Mucosa of descending colon (tissue), 3 donors: ENCODE measurements at regions not wholly inside any gene's neighbourhood (a gene's known extent, or its start where the extent isn't known, plus 50 kb on each side); places are given as distances from the start of the nearest gene placed in this dataset.
"Not testable (repeated sequence)": the region's sequence is repeated elsewhere in the genome, so short reads cannot be mapped to it uniquely, and the experiment has no call there.

ENCODE experiments used
- ATAC-seq: fragments of 200-7000 bp; cut with Tn5 transposase; one replicate; pipeline ENCODE4 v1.9.1; 2020; ENCODE audit warnings: mild to moderate bottlenecking, moderate library complexity
- DNase-seq, 3 donors: peaks; one replicate each; pipeline ENCODE4 v3.0.0-alpha.2; 2020
- H3K36me3 ChIP-seq: fragments of 200-600 bp; one replicate; pipeline ENCODE4 v1.8.0; 2021; ENCODE audit warnings: low read depth, mild to moderate bottlenecking
- H3K4me1 ChIP-seq: fragments of 200-600 bp; one replicate; pipeline ENCODE4 v1.8.0; 2021; ENCODE audit warnings: low read depth, mild to moderate bottlenecking
- H3K4me3 ChIP-seq: fragments of 200-600 bp; one replicate; pipeline ENCODE4 v1.8.0; 2021; ENCODE audit warnings: mild to moderate bottlenecking
- H3K9me3 ChIP-seq: fragments of 200-600 bp; one replicate; pipeline ENCODE4 v1.8.0; 2021; ENCODE audit warnings: mild to moderate bottlenecking
- CTCF ChIP-seq: fragments of 200-600 bp; IDR thresholded peaks from one replicate; pipeline ENCODE4 v1.8.0; 2022; ENCODE audit warnings: antibody characterized with exemption, mild to moderate bottlenecking
- intact Hi-C, 2 donors: fragments of 100-400 bp; cut with DNase I in 1 of 2; cut with micrococcal nuclease in 1 of 2; formaldehyde crosslinking; loops; one replicate each; pipeline versions ENCODE4 v1.11.0 to v1.11.1; 2022; cut with DNase I, micrococcal nuclease
- donor health status: DM: no; HTN: no; CAD: no; lungs with moderate emphysema.
- donor health status: DM: no; HTN: no; CAD: no.
- donor health status: DM: no; HTN: yes; CAD: no.

GRCh38 chr10:29217292-29217738, 71.6 kb upstream of the LYZL1 start:
- no peak for ATAC-seq
- DNase-seq, result no peak
- H3K4me1 ChIP-seq, result no peaks in the 10 kb centered on the region
- H3K36me3 ChIP-seq, result no peaks in the 10 kb centered on the region
- H3K4me3 ChIP-seq, result no peak overlapping the region
- TF ChIP-seq CTCF, result no peak
- intact Hi-C loops, result no loop called here
- no peaks in the 10 kb centered on the region for H3K9me3 ChIP-seq

GRCh38 chr10:29223326-29223725, 65.5 kb upstream of the LYZL1 start:
- DNase-seq, result no peak
- Histone ChIP-seq H3K4me1 (no peaks in the 10 kb centered on the region), H3K9me3 (no peaks in the 10 kb centered on the region), H3K4me3 (no peak overlapping the region), H3K36me3 (no peaks in the 10 kb centered on the region)
- no peak for TF ChIP-seq CTCF
- intact Hi-C loops, result no loop called here
- no peak for ATAC-seq

DNA sequence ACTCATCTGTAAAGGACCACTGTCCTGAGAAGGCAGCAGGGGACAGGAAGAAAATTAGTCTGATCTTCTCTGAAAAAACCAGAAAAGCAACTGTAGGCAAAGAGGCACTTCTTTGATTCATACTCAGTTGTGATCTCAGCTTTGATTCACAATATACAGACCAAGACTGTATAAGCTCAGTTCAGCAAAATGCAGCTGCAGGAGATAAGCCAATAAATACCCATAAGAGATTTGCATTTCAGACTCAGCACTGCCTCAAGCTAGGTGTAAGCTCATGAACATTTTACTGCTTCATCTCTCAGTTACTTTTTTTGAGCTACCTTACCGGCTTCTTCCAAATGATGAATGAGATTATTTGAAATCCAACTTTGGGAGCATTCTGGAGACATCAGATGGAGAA, 64.2 kb upstream of the LYZL1 start:
- Histone ChIP-seq H3K4me1 (no peaks in the 10 kb centered on the region), H3K36me3 (no peaks in the 10 kb centered on the region), H3K4me3 (no peak overlapping the region), H3K9me3 (no peaks in the 10 kb centered on the region)
- TF ChIP-seq CTCF, result no peak
- intact Hi-C loops, result no loop called here
- ATAC-seq, result no peak
- DNase-seq, result no peak

- no peak for ATAC-seq
- Histone ChIP-seq H3K4me1 (no peaks in the 10 kb centered on the region), H3K36me3 (no peaks in the 10 kb centered on the region), H3K4me3 (no peak overlapping the region), H3K9me3 (no peaks in the 10 kb centered on the region)
- no peak for TF ChIP-seq CTCF
- DNase-seq, result no peak
- intact Hi-C loops, result no loop called here
Measured at GRCh38 chr10:29227201-29227600, 61.7 kb upstream of the LYZL1 start.

DNA sequence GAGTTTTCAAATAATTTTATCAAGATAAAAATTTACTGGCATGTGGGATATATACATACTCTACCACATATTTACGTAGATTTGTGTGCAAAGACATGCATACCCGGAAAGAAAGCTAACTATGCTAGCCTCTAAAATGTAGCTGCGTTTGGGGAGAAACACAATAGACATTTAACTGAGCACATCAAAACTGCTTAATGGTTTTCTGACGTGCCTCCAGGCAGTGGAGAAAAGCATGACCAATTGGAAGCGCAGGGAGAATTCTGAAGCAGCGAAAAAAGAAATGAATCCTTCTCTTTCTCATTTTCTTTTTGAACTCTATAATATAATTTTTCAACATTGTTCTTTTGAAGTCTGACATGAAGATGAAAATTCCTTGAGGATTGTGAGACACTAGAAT, 60.3 kb upstream of the LYZL1 start:
- H3K4me3 ChIP-seq, result no peak overlapping the region
- H3K9me3 ChIP-seq, result no peaks in the 10 kb centered on the region
- H3K36me3 ChIP-seq, result no peaks in the 10 kb centered on the region
- DNase-seq (no peak), ATAC-seq (no peak)
- intact Hi-C loops, result no loop called here
- no peak for TF ChIP-seq CTCF
- no peaks in the 10 kb centered on the region for H3K4me1 ChIP-seq

DNA sequence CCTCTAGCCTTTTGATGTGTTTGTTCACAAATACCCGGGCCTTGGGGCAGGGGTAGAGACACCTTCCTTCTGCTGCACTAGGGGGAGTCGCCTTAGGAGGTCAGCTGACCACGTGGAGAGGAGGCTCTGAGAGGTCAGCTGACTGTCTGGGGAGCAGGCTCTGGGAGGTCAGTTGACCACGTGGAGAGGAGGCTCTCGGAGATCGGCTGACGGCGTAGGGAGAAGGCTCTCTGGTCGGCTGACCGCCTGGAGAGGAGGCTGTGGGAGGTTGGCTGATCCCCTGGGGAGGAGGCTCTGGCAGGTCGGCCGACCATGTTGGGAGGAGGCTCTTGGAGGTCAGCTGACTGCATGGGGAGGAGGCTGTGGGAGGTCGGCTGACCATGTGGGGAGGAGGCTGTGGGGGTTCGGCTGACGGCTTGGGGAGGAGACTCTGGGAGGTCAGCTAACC, 59.6 kb upstream of the LYZL1 start:
- no peak for TF ChIP-seq CTCF
- ATAC-seq, result no peak
- Histone ChIP-seq H3K4me1 (no peaks in the 10 kb centered on the region), H3K4me3 (no peak overlapping the region), H3K36me3 (no peaks in the 10 kb centered on the region), H3K9me3 (no peaks in the 10 kb centered on the region)
- intact Hi-C loops, result no loop called here
- DNase-seq, result no peak

- H3K4me1 ChIP-seq, H3K9me3 ChIP-seq, intact Hi-C loops, H3K4me3 ChIP-seq, DNase-seq, ATAC-seq, H3K36me3 ChIP-seq: not testable (repeated sequence)
Measured at GRCh38 chr10:29236910-29237309, 52.0 kb upstream of the LYZL1 start.
